G401 (cell line): ENCODE measurements at regions not wholly inside any gene's neighbourhood (a gene's known extent, or its start where the extent isn't known, plus 50 kb on each side); places are given as distances from the start of the nearest gene placed in this dataset.
"Not testable (repeated sequence)": the region's sequence is repeated elsewhere in the genome, so short reads cannot be mapped to it uniquely, and the experiment has no call there.

Experiments used
- DNase-seq: peaks from one replicate; pipeline ENCODE4 v3.0.0-alpha.2; 2015; ENCODE audit warnings: low spot score
- in situ Hi-C: cut with HindIII; loops from 2 replicates; pipeline ENCODE4 v1.10.0; 2016; ENCODE audit warnings: low sequenced_read_pairs, mixed read lengths

DNA sequence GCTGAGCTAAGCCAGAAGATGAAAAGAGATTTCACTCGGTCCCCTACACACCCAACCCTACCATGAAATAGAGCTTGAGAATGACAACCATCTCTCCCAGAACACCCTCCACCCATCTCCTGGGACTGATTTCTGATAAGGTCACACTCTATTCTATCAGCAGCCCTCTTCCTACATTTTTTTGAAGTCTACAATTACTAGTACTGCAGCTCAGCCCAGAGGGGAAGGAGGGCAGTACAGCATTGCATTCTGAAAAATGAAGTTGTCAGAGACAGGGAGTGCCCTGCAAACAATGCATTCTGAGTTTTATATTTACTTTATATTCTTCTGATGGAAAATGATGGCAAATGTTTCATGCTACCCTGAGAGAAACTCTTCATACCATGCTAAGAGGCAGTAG, 318.5 kb downstream of the BCAT1 start:
- DNase-seq = no peak
- in situ Hi-C loops = no loop called here

- no peak for DNase-seq
- in situ Hi-C loops = no loop called here
These were observed 323.8 kb downstream of the BCAT1 start for GRCh38 chr12:24625103-24625502.

GRCh38 chr12:24619954-24620353, 328.9 kb downstream of the BCAT1 start:
- DNase-seq, in situ Hi-C loops: not testable (repeated sequence)

DNA sequence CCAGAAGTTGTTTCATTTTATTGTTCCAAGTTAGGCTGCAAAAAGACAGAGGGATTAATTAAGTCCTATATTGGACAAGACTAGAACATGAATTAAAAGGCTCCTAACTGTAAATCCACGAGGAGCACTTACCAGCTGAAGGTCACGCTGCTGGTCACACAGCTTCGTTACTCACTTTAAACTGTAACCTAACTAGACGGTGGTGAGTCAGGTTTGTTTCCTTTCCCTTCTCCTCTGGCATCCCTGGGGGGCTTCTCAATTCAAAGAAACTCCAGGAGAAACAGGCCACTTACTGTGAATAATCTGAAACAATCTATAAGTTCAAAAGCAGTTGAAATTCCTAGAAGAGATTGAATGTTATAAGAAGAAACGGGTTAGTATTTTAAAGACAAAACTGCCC, 331.4 kb downstream of the BCAT1 start:
- no peak for DNase-seq
- in situ Hi-C loops = no loop called here

GRCh38 chr12:24615967-24616411, 332.9 kb downstream of the BCAT1 start:
- in situ Hi-C loops = no loop called here

GRCh38 chr12:24608637-24609285, 340.1 kb downstream of the BCAT1 start:
- in situ Hi-C loops = no loop called here
- no peak for DNase-seq

More at GRCh38 chr12:24615967-24616411, 332.9 kb downstream of the BCAT1 start:
- DNase-seq = no peak

DNA sequence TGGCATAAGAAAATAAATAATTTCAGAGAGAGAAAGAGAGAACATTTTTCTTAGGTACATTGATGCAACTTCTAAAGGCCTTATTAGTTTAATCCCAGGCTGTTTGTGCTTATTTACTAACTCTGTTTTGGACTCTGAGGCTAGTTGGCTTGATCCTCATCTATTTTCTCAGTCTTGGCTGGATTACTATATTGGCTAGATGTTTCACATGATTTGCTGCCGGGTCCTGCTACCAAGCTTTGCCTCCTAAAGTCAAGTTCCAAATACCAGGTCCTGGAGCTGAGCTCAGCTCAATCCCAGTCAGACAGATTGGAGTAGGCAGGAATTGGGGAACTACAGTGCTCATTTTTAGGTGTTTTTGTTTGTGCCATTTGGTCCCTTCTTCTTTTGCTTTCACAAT, 340.8 kb downstream of the BCAT1 start:
- DNase-seq = no peak
- in situ Hi-C loops = no loop called here

DNA sequence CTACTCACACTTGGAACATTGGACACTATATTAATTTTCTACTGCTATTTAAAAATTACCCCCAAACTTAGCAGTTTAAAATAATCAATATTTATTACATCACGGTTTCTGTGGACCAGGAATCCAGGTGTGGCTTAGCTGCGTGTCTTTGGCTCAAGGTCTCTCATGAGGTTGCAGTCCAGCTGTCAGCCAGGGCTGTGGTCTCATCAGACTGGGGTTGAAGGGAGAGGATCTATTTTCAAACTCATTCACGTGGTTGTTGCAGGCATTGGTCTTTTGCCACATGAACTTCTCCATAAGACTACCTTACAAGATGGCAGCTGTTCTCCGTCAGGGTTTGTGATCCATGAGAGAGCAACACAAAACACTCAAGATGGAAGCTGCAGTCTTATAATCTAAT, 343.0 kb downstream of the BCAT1 start:
- no peak for DNase-seq
- in situ Hi-C loops = no loop called here

GRCh38 chr12:24605466-24605865, 343.4 kb downstream of the BCAT1 start:
- in situ Hi-C loops = no loop called here
- no peak for DNase-seq

- DNase-seq = no peak
- in situ Hi-C loops = no loop called here
These were observed 345.5 kb downstream of the BCAT1 start for GRCh38 chr12:24603371-24603770.

GRCh38 chr12:24600996-24601395, 347.9 kb downstream of the BCAT1 start:
- DNase-seq = no peak
- in situ Hi-C loops = no loop called here

DNA sequence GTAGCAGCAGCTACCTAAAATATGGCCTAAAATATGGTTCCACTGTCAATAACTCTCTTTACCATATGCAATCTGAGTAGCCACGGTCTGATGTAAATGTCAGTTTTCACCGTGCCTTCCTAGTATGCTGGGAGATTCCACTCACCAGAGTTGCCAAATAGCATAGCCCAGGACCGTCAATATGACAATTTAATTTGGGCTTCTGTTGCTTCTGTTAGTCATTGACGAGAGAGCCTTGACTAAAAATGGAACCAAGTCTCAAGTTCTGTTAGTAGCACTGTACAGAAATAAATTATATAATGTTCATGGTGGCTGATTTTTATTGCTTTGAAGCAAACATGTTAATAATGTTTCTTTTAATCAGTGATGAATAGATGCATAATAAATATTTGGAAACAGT, 348.4 kb downstream of the BCAT1 start:
- in situ Hi-C loops = no loop called here
- no peak for DNase-seq

- DNase-seq = no peak
- in situ Hi-C loops = no loop called here
These were observed 349.2 kb downstream of the BCAT1 start for GRCh38 chr12:24599736-24600135.

- in situ Hi-C loops = no loop called here
- no peak for DNase-seq
These were observed 351.3 kb downstream of the BCAT1 start for GRCh38 chr12:24597580-24597979.

DNA sequence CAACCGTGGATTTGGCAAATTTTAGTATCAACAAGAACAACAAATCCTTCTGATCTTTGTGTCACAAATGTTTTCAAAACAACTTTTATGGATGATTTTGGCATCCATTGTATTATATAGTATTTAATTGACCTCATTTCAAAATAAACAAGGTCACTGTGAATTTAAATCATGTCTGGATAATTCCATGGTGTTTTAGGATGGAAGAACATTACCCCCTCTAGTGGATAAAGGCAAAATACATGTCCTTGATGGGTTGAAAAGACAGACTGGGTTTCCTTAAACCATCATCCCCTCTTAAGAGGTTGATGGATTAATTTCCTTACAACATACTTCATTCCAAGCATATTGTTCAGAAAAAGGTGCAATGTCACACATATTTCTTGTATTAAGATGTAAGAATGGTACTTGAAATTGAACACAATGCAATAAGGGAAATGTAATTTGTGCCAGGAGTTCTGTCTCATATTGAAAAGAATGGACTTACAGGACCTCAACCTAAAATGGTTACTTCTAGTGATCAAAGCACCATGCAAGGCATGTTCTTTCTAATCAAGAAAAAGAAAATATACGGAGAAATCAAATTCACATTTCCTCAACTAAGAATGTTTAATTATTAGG, 352.0 kb downstream of the BCAT1 start:
- in situ Hi-C loops = no loop called here
- peak; percentile 12 for DNase-seq

DNA sequence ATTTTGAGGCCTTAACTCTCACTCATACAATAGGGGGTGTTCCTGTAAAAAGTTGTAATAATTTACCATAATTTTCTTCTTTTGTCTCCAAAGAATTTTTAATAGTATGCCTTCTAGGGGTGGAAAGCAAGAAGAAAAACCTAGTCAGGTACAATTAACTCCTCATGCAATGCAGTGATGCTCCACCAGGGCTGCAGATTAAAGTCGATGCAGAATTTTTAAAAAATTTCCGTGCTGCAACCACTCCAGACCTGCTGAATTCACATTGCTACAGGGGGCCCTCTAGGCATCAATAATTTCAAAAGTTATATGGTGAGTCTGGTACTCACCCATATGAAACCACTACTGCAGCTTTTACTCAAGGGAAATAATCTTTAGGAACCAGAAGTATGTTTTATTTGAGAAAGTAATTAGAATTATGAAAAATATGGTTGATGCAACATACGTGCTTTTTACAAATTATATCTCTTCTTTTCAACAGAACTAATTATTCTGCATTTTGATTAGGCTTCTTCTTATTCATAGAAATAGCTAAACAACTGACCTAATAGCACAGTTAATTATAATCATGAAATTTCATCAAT, 353.2 kb downstream of the BCAT1 start:
- DNase-seq = no peak
- in situ Hi-C loops = no loop called here

DNA sequence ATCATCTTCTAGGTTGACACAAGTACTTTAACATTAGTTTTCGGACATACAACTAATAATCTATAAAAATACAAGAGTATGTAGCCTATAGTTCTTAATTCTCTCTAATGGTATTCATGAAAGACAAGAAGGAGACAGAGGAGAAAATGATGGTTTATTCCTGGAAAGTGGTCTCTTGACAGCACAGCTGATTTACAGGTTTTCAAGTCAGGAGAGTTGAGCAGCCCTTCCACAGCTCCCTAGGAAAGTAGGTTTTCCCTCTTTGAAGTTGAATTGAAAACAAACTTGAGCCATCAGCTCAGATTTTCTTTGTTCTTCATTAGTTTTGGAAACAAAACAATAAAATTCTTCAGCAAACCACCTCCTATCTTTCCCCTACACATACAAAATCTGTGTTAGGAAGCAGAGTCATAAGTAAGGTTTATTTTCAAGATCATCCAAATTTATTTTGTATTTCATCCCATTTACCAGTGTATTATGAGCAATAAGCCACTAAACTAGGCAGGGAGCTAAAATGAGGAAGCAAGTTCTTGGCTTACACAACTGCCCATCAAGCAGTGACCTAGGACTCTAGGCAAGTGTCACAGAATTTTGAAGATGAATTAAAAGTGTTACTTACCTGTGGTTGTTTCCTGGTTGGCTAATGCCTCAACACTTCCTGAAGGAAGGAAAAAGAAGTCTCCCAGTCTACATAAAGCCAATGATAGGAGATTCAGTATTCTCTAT, 357.0 kb downstream of the BCAT1 start:
- in situ Hi-C loops = no loop called here

DNA sequence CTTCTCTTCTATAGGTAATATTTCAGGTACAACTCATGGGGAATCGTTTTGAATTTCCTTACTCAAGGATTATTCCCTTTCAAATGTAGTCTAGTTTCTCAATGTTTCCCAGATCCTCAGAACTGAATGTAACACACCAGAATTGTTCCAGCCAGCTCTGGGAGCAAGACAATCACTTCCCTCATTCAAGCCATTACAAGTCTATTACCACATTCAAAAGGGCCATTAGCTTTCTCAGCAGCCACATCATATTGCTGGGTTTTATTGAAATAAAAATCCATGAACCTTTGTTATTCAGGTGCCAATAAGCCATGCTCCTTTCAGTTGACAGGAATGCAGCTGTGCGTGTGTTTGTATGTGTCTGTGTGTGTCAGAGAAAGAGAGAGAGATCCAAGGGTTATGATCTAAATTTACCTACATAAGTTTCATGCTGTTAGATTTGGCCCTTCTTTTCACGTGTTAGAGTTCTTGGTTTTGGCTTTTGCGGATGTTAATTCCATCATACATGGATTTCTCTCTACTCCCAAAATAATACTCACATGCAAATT, 357.7 kb downstream of the BCAT1 start:
- no peak for DNase-seq
- in situ Hi-C loops = no loop called here

More for the DNA sequence above, 357.0 kb downstream of the BCAT1 start:
- no peak for DNase-seq

DNA sequence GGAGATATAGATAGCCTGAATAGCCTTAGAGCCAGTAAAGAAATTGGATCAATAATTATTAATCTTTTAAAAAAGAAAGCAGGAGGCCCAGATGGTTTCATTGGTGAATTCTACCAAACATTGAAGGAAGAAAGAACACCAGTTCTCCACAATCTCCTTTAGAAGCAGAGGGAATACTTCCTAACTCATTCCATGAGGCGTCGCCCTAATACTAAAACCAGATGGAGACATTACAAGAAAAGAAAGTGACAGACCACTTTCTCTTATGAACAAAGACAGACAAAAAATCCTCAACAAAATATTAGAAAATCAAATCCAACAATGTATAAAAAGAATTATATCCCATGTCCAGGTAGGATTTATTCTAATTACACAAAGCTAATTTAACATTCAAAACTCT, 362.6 kb downstream of the BCAT1 start:
- in situ Hi-C loops = no loop called here
- DNase-seq = no peak
